Activated naive CD4-positive, alpha-beta T cell treated with anti-CD3 and anti-CD28 coated beads, Interleukin-2, amount 50 U/mL, for 72 hours (primary cell): ENCODE measurements at regions not wholly inside any gene's neighbourhood (a gene's known extent, or its start where the extent isn't known, plus 50 kb on each side); places are given as distances from the start of the nearest gene placed in this dataset.

Experiments used
- ATAC-seq, 2 donors: fragments of 150-1000 bp; cut with Tn5 transposase; 2 replicates each; pipeline ENCODE4 v1.10.0; 2021; ENCODE audit warnings: mild to moderate bottlenecking in 2 of 2, moderate library complexity in 2 of 2
- DNase-seq, 2 donors: peaks; one replicate each; pipeline ENCODE4 v3.0.0; 2021 to 2022; ENCODE audit warnings: low spot score in 2 of 2
- H3K27ac Mint-ChIP-seq, 2 donors: one replicate each; pipeline ENCODE4 v1.8.0; 2022; ENCODE audit warnings: mild to moderate bottlenecking in 2 of 2, mixed read lengths in 2 of 2
- H3K36me3 Mint-ChIP-seq, 2 donors: one replicate each; pipeline ENCODE4 v1.8.0; 2022; ENCODE audit warnings: mixed read lengths in 2 of 2
- H3K9me3 Mint-ChIP-seq, 2 donors: one replicate each; pipeline ENCODE4 v1.8.0; 2022; ENCODE audit warnings: mixed read lengths in 2 of 2

GRCh38 chr17:74070374-74070773 is 133.1 kb upstream of the RPL38 start:
- Mint-ChIP-seq H3K9me3 (peaks cover 7 to 9% of the 10 kb centered on the region in 2 donors), H3K27ac (no peak overlapping the region), H3K36me3 (no peaks in the 10 kb centered on the region)
- DNase-seq, result no peak
- no peak for ATAC-seq

DNA sequence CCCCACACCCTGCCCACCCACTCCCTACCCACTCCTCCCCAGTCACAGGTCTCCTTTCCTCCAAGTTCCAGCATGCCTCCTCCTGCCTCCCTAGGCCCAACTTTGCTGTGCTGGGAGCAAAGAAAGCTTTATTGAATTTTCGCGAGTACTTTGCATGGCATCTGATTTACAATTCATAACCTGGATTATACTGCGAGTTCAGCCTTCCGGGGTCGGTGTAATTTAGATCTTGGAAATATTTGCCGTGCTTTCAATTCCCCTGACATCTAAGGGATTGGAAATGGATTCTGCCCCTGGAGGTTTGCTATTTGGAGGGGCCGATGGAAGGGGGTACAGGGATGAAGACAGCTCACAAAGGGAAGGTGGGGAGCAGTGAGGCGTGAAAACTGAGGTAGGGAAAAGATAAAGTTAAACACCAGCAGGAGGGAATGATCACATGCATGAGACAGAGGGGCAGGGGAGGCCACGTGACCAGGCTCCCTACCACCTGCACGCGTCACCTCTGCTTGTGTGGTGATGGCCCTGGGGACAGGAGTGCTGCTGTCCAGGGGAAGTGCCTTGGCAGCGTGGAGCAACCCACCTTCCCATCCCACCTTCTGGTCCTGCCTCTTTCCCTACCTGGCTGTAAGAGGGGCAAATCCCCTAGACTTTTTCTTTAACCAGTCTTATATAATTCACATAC is 132.3 kb upstream of the RPL38 start:
- Mint-ChIP-seq H3K36me3 (no peaks in the 10 kb centered on the region), H3K27ac (no peak overlapping the region), H3K9me3 (peaks cover 7 to 9% of the 10 kb centered on the region in 2 donors)
- ATAC-seq (no peak), DNase-seq (no peak)

DNA sequence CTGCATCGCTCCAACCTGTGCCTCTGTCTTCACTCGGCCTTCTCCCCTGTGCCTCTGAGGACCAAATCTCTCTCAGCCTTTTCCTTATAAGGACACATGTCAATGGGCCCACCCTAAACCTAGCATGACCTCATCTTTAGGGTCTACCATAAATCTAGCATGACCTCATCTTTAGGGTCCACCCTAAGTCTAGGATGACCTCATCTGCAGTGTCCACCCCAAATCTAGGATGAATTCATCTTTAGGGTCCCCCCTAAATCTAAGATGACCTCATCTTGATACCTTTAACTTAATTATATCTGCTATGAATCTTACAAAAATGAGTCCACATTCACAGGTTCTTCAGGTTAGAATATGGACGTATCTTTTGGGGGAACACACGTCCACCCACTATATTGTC is 131.1 kb upstream of the RPL38 start:
- peaks cover 7 to 9% of the 10 kb centered on the region in 2 donors for H3K9me3 Mint-ChIP-seq
- DNase-seq (no peak), ATAC-seq (no peak)
- no peak overlapping the region for H3K27ac Mint-ChIP-seq
- no peaks in the 10 kb centered on the region for H3K36me3 Mint-ChIP-seq

- peak in 1 of 2 donors; percentile 26 for ATAC-seq
- no peak for DNase-seq
- Mint-ChIP-seq H3K27ac (no peak overlapping the region), H3K36me3 (no peaks in the 10 kb centered on the region), H3K9me3 (peaks cover 7 to 9% of the 10 kb centered on the region in 2 donors)
Observed at GRCh38 chr17:74076446-74076845, 127.0 kb upstream of the RPL38 start.

GRCh38 chr17:74077231-74077630 is 126.2 kb upstream of the RPL38 start:
- no peak overlapping the region for H3K27ac Mint-ChIP-seq
- H3K36me3 Mint-ChIP-seq, result no peaks in the 10 kb centered on the region
- DNase-seq (no peak), ATAC-seq (no peak)
- H3K9me3 Mint-ChIP-seq, result peaks cover 7 to 9% of the 10 kb centered on the region in 2 donors

GRCh38 chr17:74078363-74078941 is 125.0 kb upstream of the RPL38 start:
- Mint-ChIP-seq H3K36me3 (no peaks in the 10 kb centered on the region), H3K9me3 (peaks cover 5 to 7% of the 10 kb centered on the region in 2 donors), H3K27ac (no peak overlapping the region)
- no peak for DNase-seq
- ATAC-seq, result no peak

GRCh38 chr17:74079537-74080300 is 123.8 kb upstream of the RPL38 start:
- ATAC-seq (no peak), DNase-seq (no peak)
- Mint-ChIP-seq H3K36me3 (peaks cover under 1% of the 10 kb centered on the region in 2 donors), H3K27ac (no peak overlapping the region), H3K9me3 (peaks cover 0 to under 1% of the 10 kb centered on the region in 2 donors)

DNA sequence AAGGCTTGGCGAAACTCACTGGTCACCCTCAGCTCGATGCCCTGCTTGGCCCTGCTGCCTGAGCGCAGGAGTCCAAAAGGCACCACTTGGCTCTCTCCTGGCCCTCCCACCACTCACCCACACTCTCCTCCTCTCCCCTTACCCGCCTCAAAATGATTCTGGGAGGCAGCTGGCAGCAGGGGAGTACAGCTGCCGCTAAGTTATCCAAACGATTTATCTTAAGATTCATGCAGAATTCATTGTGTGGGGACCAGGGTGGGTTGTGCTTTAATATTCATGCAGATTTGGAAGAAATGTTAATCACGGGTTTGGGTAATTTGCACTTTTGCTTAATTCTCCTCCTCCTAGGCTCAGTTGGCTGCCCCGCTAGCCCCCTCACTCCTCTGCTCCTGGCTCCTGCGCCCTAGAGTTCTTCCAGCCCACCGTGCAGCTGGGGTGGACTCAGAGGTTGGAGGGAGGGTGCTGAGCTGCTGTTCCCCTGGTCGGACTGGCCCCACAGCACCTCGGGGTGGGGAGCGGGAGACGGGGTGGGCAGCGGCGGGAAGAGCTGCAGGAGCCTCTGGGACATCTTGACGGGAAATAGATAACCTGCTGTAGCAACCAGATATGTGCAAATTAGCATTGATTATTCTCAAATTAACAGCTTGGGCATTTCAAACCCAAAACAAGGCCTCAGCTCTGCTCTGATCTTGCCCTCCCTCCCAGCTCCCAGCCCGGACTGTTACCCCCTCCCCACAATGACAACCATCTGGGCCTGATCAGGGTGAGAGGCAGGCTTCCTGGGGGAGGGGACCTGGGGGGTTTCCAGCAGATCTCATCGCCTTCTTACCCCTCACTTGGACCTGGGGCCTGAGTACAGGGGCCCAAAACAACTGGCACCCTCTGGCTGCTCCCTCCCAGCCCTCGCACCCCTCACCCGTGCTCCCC is 122.6 kb upstream of the RPL38 start:
- Mint-ChIP-seq H3K9me3 (peaks cover 5 to 10% of the 10 kb centered on the region in 2 donors), H3K27ac (no peak overlapping the region), H3K36me3 (peaks cover 9 to 11% of the 10 kb centered on the region in 2 donors)
- DNase-seq (no peak), ATAC-seq (no peak)

- Mint-ChIP-seq H3K9me3 (peaks cover 5 to 10% of the 10 kb centered on the region in 2 donors), H3K36me3 (peaks cover 9 to 11% of the 10 kb centered on the region in 2 donors), H3K27ac (no peak overlapping the region)
- no peak for ATAC-seq
- no peak for DNase-seq
Observed at GRCh38 chr17:74082886-74083285, 120.6 kb upstream of the RPL38 start.

- DNase-seq (no peak), ATAC-seq (no peak)
- H3K36me3 Mint-ChIP-seq, result peaks cover 9 to 11% of the 10 kb centered on the region in 2 donors
- no peak overlapping the region for H3K27ac Mint-ChIP-seq
- H3K9me3 Mint-ChIP-seq, result peaks cover 5 to 10% of the 10 kb centered on the region in 2 donors
Observed at GRCh38 chr17:74083321-74083720, 120.2 kb upstream of the RPL38 start.

- H3K9me3 Mint-ChIP-seq, result peaks cover 10% of the 10 kb centered on the region in 2 donors
- H3K27ac Mint-ChIP-seq, result no peak overlapping the region
- DNase-seq (peak in 1 of 2 donors; percentile 14), ATAC-seq (no peak)
- peaks cover 9 to 11% of the 10 kb centered on the region in 2 donors for H3K36me3 Mint-ChIP-seq
Observed at GRCh38 chr17:74085434-74085833, 118.0 kb upstream of the RPL38 start.

DNA sequence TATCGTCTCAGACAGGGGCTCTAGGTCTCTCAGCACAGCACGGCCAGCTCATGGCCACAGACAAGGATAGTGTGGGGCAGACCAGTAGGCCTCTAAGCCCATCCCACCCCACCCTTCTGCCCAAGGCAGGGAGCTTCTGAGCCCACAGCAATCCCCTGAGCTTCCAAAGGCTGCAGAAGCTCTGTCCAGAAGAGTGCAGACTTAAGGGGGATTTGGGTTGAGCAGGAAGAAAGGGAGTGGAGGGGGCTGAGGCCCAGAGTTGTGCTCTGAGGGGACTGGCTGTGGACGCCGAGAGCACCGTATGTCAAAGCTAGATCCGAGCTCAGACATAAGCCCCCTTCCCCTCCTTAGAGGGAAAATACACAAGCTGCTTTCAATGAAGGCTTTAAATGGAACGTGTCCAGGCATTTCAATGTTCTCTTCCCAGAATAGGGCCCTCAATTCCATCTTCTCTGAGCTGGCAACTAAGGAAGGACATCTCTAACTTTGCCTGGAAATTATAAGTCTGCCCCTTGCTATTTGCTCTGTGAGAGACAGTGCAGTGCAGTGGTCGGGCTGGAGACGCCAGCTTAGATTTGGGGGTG is 116.4 kb upstream of the RPL38 start:
- H3K9me3 Mint-ChIP-seq, result peaks cover 10% of the 10 kb centered on the region in 2 donors
- no peak for DNase-seq
- no peak for ATAC-seq

DNA sequence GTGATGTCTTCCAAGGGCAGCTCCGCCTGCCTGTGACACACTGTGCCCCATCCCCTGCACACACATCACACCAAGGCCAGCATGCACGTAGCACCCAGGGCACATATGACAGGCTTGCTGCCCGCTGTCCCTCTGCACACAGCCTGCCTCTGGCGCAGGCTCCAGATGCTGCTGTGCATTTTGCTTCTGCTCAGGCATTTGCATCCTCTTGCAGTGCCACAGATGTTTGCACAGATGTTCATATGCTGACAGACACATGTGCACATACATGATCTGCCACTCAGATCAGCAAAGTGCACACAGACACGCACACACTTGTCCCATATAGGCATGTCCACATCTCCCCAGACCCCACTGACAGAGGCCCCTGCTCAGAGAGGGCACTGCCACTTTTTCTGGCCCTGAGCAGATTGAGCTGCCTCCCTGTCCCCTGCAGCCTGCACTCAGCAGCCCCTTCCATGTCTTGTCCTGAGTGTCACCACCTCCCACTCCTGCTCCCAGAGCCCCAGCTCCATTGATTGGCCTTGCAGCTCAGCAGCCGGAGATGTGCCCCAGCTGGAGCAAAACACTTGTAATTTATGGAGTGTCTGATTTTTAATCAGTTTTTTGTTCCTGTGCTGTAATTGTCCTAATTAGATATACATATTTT is 115.1 kb upstream of the RPL38 start:
- no peak for DNase-seq
- Mint-ChIP-seq H3K36me3 (peaks cover 9 to 11% of the 10 kb centered on the region in 2 donors), H3K9me3 (peaks cover 10% of the 10 kb centered on the region in 2 donors), H3K27ac (no peak overlapping the region)
- no peak for ATAC-seq

More for the DNA sequence above, 116.4 kb upstream of the RPL38 start:
- Mint-ChIP-seq H3K36me3 (peaks cover 9 to 11% of the 10 kb centered on the region in 2 donors), H3K27ac (no peak overlapping the region)

- Mint-ChIP-seq H3K9me3 (peaks cover 10% of the 10 kb centered on the region in 2 donors), H3K27ac (no peak overlapping the region), H3K36me3 (peaks cover 9 to 11% of the 10 kb centered on the region in 2 donors)
- no peak for DNase-seq
- ATAC-seq, result no peak
Observed at GRCh38 chr17:74088934-74089329, 114.5 kb upstream of the RPL38 start.

GRCh38 chr17:74089380-74089779 is 114.1 kb upstream of the RPL38 start:
- Mint-ChIP-seq H3K27ac (no peak overlapping the region), H3K36me3 (peaks cover 9 to 11% of the 10 kb centered on the region in 2 donors), H3K9me3 (peaks cover 10% of the 10 kb centered on the region in 2 donors)
- DNase-seq, result no peak
- no peak for ATAC-seq
